Liver (tissue), 8 donors: ENCODE measurements at regions not wholly inside any gene's neighbourhood (a gene's known extent, or its start where the extent isn't known, plus 50 kb on each side); places are given as distances from the start of the nearest gene placed in this dataset.

Experiments
- DNase-seq: peaks from one replicate; pipeline ENCODE4 v3.0.0-alpha.2; 2017; ENCODE audit warnings: low spot score
- H3K27ac ChIP-seq, 2 donors: one replicate each; pipeline ENCODE4 v1.7.0; 2013; ENCODE audit warnings: inconsistent platforms in 2 of 2, low read length in 2 of 2, control low read depth in 1 of 2, low read depth in 1 of 2, mild to moderate bottlenecking in 1 of 2
- H3K27me3 ChIP-seq, 4 donors: one replicate each; pipeline versions ENCODE4 v1.6.1 to v1.7.0; 2013; ENCODE audit warnings: low read length in 3 of 4, inconsistent platforms in 1 of 4, mild to moderate bottlenecking in 1 of 4, moderate library complexity in 1 of 4; ENCODE audit not compliant: control insufficient read depth in 4 of 4, insufficient read depth in 4 of 4
- H3K36me3 ChIP-seq, 4 donors: one replicate each; pipeline versions ENCODE4 v1.6.1 to v1.7.0; 2013; ENCODE audit warnings: low read length in 3 of 4, mild to moderate bottlenecking in 3 of 4, low read depth in 1 of 4, moderate library complexity in 1 of 4; ENCODE audit not compliant: control insufficient read depth in 4 of 4, insufficient read depth in 3 of 4
- H3K4me1 ChIP-seq, 4 donors: one replicate each; pipeline versions ENCODE4 v1.6.1 to v1.7.0; 2013; ENCODE audit warnings: low read length in 3 of 4, mild to moderate bottlenecking in 3 of 4, moderate library complexity in 1 of 4; ENCODE audit not compliant: control insufficient read depth in 4 of 4, insufficient read depth in 4 of 4
- H3K4me3 ChIP-seq, 3 donors: one replicate each; pipeline versions ENCODE4 v1.6.1 to v1.7.0; 2013; ENCODE audit warnings: low read length in 3 of 3, control low read depth in 1 of 3, low read depth in 1 of 3, mild to moderate bottlenecking in 1 of 3
- H3K9ac ChIP-seq, 2 donors: one replicate each; pipeline ENCODE4 v1.7.0; 2013; ENCODE audit warnings: low read length in 2 of 2, mild to moderate bottlenecking in 2 of 2, moderate library complexity in 2 of 2, control low read depth in 1 of 2, low read depth in 1 of 2
- H3K9me3 ChIP-seq, 4 donors: one replicate each; pipeline versions ENCODE4 v1.6.1 to v1.7.0; 2013; ENCODE audit warnings: low read length in 3 of 4; ENCODE audit not compliant: control insufficient read depth in 4 of 4
- EGR1 ChIP-seq, 2 donors: IDR thresholded peaks; 2 replicates each; pipeline ENCODE4 v1.6.1; 2016 to 2018; ENCODE audit warnings: antibody characterized with exemption in 2 of 2, low read depth in 2 of 2
- FOXA2 ChIP-seq: IDR thresholded peaks from 2 replicates; pipeline ENCODE4 v1.6.1; 2016; ENCODE audit warnings: antibody characterized with exemption
- GABPA ChIP-seq, 2 donors: IDR thresholded peaks in 1 of 2; conservative IDR thresholded peaks in 1 of 2; 2 replicates each; pipeline ENCODE4 v1.6.1; 2016; ENCODE audit warnings: antibody characterized with exemption in 2 of 2, mild to moderate bottlenecking in 1 of 2, moderate library complexity in 1 of 2
- HNF4A ChIP-seq, 2 donors: conservative IDR thresholded peaks; 2 replicates each; pipeline ENCODE4 v1.6.1; 2016; ENCODE audit warnings: antibody characterized with exemption in 2 of 2, mild to moderate bottlenecking in 2 of 2
- HNF4G ChIP-seq: IDR thresholded peaks from 2 replicates; pipeline ENCODE4 v1.6.1; 2016; ENCODE audit warnings: antibody characterized with exemption
- JUND ChIP-seq, 2 donors: IDR thresholded peaks; 2 replicates each; pipeline ENCODE4 v1.6.1; 2016; ENCODE audit warnings: antibody characterized with exemption in 2 of 2
- NR2F2 ChIP-seq: IDR thresholded peaks from 2 replicates; pipeline ENCODE4 v1.6.1; 2016; ENCODE audit warnings: antibody characterized with exemption
- RAD21 ChIP-seq, 2 donors: IDR thresholded peaks; 2 replicates each; pipeline ENCODE4 v1.6.1; 2016; ENCODE audit warnings: antibody characterized with exemption in 2 of 2, mild to moderate bottlenecking in 2 of 2
- RXRA ChIP-seq, 2 donors: IDR thresholded peaks; 2 replicates each; pipeline ENCODE4 v1.6.1; 2017 to 2018; ENCODE audit warnings: antibody characterized with exemption in 2 of 2, mild to moderate bottlenecking in 1 of 2
- SP1 ChIP-seq: IDR thresholded peaks from 2 replicates; pipeline ENCODE4 v1.6.1; 2018; ENCODE audit warnings: antibody characterized with exemption, mild to moderate bottlenecking
- TAF1 ChIP-seq: conservative IDR thresholded peaks from 2 replicates; pipeline ENCODE4 v1.6.1; 2016; ENCODE audit warnings: antibody characterized with exemption, mild to moderate bottlenecking
- YY1 ChIP-seq: IDR thresholded peaks from 2 replicates; pipeline ENCODE4 v1.6.1; 2016; ENCODE audit warnings: antibody characterized with exemption, mild to moderate bottlenecking
- ZBTB33 ChIP-seq: IDR thresholded peaks from 2 replicates; pipeline ENCODE4 v1.6.1; 2016; ENCODE audit warnings: antibody characterized with exemption
- WGBS: extraction: QIAGEN DNeasy Blood & Tissue Kit; methylation state at CpG from one replicate; pipeline ENCODE4 v1.1.7; 2013; 5-methylcytosine and 5-hydroxymethylcytosine counted together
- TF ChIP-seq, protein P1 (sequence below): fragments of 150-350 bp; IDR thresholded peaks from 2 replicates; pipeline ENCODE4 v1.5.1; 2017; ENCODE audit warnings: improper control_type of control experiment, low read depth, low read length; ENCODE audit not compliant: missing input control
- TF ChIP-seq, protein P2 (sequence below): IDR thresholded peaks from 2 replicates; pipeline ENCODE4 v1.6.1; 2016; ENCODE audit warnings: antibody characterized with exemption
- TF ChIP-seq, protein P3 (sequence below): IDR thresholded peaks from 2 replicates; pipeline ENCODE4 v1.6.1; 2016; ENCODE audit warnings: antibody characterized with exemption, mild to moderate bottlenecking
- TF ChIP-seq, protein P4 (sequence below): IDR thresholded peaks from 2 replicates; pipeline ENCODE4 v1.6.1; 2016; ENCODE audit warnings: antibody characterized with exemption
- donor health status: healthy.
- donor health status: healthy.
- donor health status: healthy.
- donor health status: healthy.
- donor health status: healthy.

- Histone ChIP-seq H3K4me3 (no peak overlapping the region), H3K4me1 (no peaks in the 10 kb centered on the region), H3K9ac (no peak overlapping the region), H3K27ac (no peak overlapping the region), H3K36me3 (no peaks in the 10 kb centered on the region), H3K9me3 (no peaks in the 10 kb centered on the region), H3K27me3 (no peaks in the 10 kb centered on the region)
- DNase-seq: no peak
- TF ChIP-seq RXRA (IDR thresholded peaks at IDR 0.05) (no peak), ZBTB33 (no peak), HNF4G (no peak), YY1 (no peak), HNF4A (conservative IDR thresholded peaks at IDR 0.05) (no peak), RAD21 (IDR thresholded peaks at IDR 0.05) (no peak), NR2F2 (no peak), JUND (IDR thresholded peaks at IDR 0.05) (no peak), TAF1 (no peak)
- TF ChIP-seq, protein P1, sequence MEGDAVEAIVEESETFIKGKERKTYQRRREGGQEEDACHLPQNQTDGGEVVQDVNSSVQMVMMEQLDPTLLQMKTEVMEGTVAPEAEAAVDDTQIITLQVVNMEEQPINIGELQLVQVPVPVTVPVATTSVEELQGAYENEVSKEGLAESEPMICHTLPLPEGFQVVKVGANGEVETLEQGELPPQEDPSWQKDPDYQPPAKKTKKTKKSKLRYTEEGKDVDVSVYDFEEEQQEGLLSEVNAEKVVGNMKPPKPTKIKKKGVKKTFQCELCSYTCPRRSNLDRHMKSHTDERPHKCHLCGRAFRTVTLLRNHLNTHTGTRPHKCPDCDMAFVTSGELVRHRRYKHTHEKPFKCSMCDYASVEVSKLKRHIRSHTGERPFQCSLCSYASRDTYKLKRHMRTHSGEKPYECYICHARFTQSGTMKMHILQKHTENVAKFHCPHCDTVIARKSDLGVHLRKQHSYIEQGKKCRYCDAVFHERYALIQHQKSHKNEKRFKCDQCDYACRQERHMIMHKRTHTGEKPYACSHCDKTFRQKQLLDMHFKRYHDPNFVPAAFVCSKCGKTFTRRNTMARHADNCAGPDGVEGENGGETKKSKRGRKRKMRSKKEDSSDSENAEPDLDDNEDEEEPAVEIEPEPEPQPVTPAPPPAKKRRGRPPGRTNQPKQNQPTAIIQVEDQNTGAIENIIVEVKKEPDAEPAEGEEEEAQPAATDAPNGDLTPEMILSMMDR: no peak
- TF ChIP-seq, protein P2, sequence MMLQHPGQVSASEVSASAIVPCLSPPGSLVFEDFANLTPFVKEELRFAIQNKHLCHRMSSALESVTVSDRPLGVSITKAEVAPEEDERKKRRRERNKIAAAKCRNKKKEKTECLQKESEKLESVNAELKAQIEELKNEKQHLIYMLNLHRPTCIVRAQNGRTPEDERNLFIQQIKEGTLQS: no peak
- WGBS: 87% methylated on average over 1 of the region's 1 CpG
These were observed 545.6 kb downstream of the LRRC70 start for GRCh38 chr5:63124266-63124665.

GRCh38 chr5:63121471-63121870 is 542.9 kb downstream of the LRRC70 start:
- H3K36me3 ChIP-seq: no peaks in the 10 kb centered on the region
- no peak overlapping the region for H3K4me3 ChIP-seq
- no peak overlapping the region for H3K9ac ChIP-seq
- H3K4me1 ChIP-seq: no peaks in the 10 kb centered on the region
- H3K27me3 ChIP-seq: no peaks in the 10 kb centered on the region
- no peak for TF ChIP-seq GABPA (IDR thresholded peaks at IDR 0.05 in 1 of 2, conservative IDR thresholded peaks at IDR 0.05 in 1 of 2)
- no peak for TF ChIP-seq ZBTB33
- TF ChIP-seq HNF4G: no peak
- no peak for TF ChIP-seq EGR1 (IDR thresholded peaks at IDR 0.05; ENCODE audit: low read depth in 2 of 2)
- no peak for TF ChIP-seq RXRA (IDR thresholded peaks at IDR 0.05)
- no peak for TF ChIP-seq FOXA2
- no peak for TF ChIP-seq NR2F2
- TF ChIP-seq, protein P1: no peak
- TF ChIP-seq, protein P3, sequence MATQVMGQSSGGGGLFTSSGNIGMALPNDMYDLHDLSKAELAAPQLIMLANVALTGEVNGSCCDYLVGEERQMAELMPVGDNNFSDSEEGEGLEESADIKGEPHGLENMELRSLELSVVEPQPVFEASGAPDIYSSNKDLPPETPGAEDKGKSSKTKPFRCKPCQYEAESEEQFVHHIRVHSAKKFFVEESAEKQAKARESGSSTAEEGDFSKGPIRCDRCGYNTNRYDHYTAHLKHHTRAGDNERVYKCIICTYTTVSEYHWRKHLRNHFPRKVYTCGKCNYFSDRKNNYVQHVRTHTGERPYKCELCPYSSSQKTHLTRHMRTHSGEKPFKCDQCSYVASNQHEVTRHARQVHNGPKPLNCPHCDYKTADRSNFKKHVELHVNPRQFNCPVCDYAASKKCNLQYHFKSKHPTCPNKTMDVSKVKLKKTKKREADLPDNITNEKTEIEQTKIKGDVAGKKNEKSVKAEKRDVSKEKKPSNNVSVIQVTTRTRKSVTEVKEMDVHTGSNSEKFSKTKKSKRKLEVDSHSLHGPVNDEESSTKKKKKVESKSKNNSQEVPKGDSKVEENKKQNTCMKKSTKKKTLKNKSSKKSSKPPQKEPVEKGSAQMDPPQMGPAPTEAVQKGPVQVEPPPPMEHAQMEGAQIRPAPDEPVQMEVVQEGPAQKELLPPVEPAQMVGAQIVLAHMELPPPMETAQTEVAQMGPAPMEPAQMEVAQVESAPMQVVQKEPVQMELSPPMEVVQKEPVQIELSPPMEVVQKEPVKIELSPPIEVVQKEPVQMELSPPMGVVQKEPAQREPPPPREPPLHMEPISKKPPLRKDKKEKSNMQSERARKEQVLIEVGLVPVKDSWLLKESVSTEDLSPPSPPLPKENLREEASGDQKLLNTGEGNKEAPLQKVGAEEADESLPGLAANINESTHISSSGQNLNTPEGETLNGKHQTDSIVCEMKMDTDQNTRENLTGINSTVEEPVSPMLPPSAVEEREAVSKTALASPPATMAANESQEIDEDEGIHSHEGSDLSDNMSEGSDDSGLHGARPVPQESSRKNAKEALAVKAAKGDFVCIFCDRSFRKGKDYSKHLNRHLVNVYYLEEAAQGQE: no peak
- no peak for TF ChIP-seq HNF4A (conservative IDR thresholded peaks at IDR 0.05)
- no peak for TF ChIP-seq RAD21 (IDR thresholded peaks at IDR 0.05)
- TF ChIP-seq, protein P4, sequence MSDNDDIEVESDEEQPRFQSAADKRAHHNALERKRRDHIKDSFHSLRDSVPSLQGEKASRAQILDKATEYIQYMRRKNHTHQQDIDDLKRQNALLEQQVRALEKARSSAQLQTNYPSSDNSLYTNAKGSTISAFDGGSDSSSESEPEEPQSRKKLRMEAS: no peak
- TF ChIP-seq SP1: no peak
- no peak for TF ChIP-seq JUND (IDR thresholded peaks at IDR 0.05)
- no peak for TF ChIP-seq TAF1
- H3K9me3 ChIP-seq: no peaks in the 10 kb centered on the region
- H3K27ac ChIP-seq: no peak overlapping the region
- WGBS: 87% methylated on average over 3 of the region's 3 CpGs
- DNase-seq: no peak
